Stomach (tissue), 4 donors: ENCODE measurements at regions not wholly inside any gene's neighbourhood (a gene's known extent, or its start where the extent isn't known, plus 50 kb on each side); places are given as distances from the start of the nearest gene placed in this dataset.

Source experiments
- CTCF ChIP-seq, 7 experiments: fragments of 450-650 bp in 4 of 7; fragments of 200-600 bp in 3 of 7; sonication (generic) in 3 of 7; IDR thresholded peaks; one replicate each; pipeline ENCODE4 v1.5.1; 2016 to 2019; ENCODE audit warnings: antibody characterized with exemption in 7 of 7, control low read depth in 2 of 7, mild to moderate bottlenecking in 1 of 7
- EP300 ChIP-seq: sonication (generic); formaldehyde crosslinking; IDR thresholded peaks from one replicate; pipeline ENCODE4 v1.6.1; 2017; ENCODE audit warnings: antibody characterized with exemption
- POLR2A ChIP-seq, 4 donors: fragments of 450-650 bp; IDR thresholded peaks; one replicate each; pipeline ENCODE4 v1.6.1; 2016; ENCODE audit warnings: antibody characterized with exemption in 4 of 4, control low read depth in 2 of 4, mild to moderate bottlenecking in 1 of 4, moderate library complexity in 1 of 4
- POLR2AphosphoS5 ChIP-seq, 3 donors: sonication (generic); formaldehyde crosslinking; IDR thresholded peaks; one replicate each; pipeline ENCODE4 v1.6.1; 2016; ENCODE audit warnings: antibody characterized with exemption in 3 of 3

GRCh38 chr13:104246955-104247354 is 1180.7 kb upstream of the SLC10A2 start:
- TF ChIP-seq CTCF (IDR thresholded peaks at IDR 0.05), result no peak
- no peak for TF ChIP-seq POLR2AphosphoS5 (IDR thresholded peaks at IDR 0.05)
- TF ChIP-seq POLR2A (IDR thresholded peaks at IDR 0.05), result no peak
- TF ChIP-seq EP300, result no peak
